Peyer's patch (tissue), 4 donors: ENCODE measurements at regions not wholly inside any gene's neighbourhood (a gene's known extent, or its start where the extent isn't known, plus 50 kb on each side); places are given as distances from the start of the nearest gene placed in this dataset.

Source experiments
- POLR2A ChIP-seq, 2 donors: fragments of 450-650 bp; IDR thresholded peaks; one replicate each; pipeline ENCODE4 v1.5.1; 2017; ENCODE audit warnings: antibody characterized with exemption in 2 of 2, mild to moderate bottlenecking in 2 of 2, moderate library complexity in 2 of 2
- TF ChIP-seq, protein P1 (sequence below), 6 experiments: fragments of 450-650 bp in 4 of 6; fragments of 200-600 bp in 2 of 6; sonication (generic) in 1 of 6; IDR thresholded peaks; one replicate each; pipeline ENCODE4 v1.5.1; 2017 to 2019; ENCODE audit warnings: antibody characterized with exemption in 6 of 6, mild to moderate bottlenecking in 3 of 6, moderate library complexity in 1 of 6

DNA sequence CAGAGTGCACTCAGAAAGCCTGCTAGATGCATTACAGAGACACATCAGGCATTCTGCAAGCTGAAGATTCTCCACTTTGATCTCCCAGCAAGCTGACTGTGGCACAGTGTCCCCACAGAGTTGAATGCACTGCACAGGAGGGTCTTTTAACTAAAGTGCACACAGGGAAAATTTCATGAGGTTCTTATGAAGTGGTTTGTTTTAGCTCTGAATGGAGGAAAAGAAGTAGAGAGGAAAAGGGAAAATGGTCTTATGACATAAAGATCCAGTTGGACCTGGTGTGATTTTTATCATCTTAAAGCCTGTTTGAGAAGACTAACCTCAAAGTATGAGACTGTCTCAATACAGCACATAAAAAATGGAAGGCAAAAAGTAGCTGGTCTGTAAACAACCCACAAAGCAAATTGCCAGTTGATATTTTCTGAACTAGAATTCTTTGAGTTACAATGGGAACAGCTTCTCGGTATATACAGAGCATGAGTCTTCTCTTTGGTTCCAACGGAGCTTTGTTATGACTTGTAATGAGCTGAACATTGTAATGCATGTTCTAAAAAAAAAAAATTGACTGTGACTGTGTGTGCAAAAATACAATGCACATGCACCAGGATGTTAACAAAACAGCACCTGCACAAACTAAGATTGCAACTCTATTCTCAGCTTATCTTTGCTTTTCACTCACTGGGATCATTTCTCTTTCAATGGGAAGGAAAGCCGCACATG, 383.0 kb upstream of the ID4 start:
- TF ChIP-seq POLR2A (IDR thresholded peaks at IDR 0.05): no peak
- TF ChIP-seq, protein P1, sequence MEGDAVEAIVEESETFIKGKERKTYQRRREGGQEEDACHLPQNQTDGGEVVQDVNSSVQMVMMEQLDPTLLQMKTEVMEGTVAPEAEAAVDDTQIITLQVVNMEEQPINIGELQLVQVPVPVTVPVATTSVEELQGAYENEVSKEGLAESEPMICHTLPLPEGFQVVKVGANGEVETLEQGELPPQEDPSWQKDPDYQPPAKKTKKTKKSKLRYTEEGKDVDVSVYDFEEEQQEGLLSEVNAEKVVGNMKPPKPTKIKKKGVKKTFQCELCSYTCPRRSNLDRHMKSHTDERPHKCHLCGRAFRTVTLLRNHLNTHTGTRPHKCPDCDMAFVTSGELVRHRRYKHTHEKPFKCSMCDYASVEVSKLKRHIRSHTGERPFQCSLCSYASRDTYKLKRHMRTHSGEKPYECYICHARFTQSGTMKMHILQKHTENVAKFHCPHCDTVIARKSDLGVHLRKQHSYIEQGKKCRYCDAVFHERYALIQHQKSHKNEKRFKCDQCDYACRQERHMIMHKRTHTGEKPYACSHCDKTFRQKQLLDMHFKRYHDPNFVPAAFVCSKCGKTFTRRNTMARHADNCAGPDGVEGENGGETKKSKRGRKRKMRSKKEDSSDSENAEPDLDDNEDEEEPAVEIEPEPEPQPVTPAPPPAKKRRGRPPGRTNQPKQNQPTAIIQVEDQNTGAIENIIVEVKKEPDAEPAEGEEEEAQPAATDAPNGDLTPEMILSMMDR (IDR thresholded peaks at IDR 0.05): no peak
